Smooth muscle cell of the brain vasculature (primary cell): ENCODE measurements at regions not wholly inside any gene's neighbourhood (a gene's known extent, or its start where the extent isn't known, plus 50 kb on each side); places are given as distances from the start of the nearest gene placed in this dataset.

ENCODE experiments used
- DNase-seq: peaks from one replicate; pipeline ENCODE4 v3.0.0-alpha.2; 2012; ENCODE audit warnings: low read depth, low spot score

DNA sequence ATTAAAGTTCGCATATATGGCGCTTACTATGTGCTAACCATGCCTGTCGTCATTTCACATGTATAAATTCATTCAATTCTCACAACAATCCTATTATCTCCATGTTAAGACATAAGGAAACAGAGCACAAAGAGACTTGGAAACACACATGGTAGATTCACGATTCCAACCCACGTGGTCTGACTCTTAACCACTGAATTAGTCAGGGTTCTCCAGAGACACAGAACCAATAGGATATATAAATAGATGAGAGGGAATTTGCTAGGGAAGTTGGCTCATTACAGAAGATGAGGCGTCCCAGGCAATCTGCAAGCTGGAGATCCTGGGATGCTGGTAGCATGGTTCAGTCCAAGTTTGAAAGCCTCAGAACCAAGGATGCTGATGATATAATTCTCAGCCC, 765.3 kb downstream of the TBL1XR1 start:
- no peak for DNase-seq

GRCh38 chr3:176431038-176431418, 766.3 kb downstream of the TBL1XR1 start:
- no peak for DNase-seq

DNA sequence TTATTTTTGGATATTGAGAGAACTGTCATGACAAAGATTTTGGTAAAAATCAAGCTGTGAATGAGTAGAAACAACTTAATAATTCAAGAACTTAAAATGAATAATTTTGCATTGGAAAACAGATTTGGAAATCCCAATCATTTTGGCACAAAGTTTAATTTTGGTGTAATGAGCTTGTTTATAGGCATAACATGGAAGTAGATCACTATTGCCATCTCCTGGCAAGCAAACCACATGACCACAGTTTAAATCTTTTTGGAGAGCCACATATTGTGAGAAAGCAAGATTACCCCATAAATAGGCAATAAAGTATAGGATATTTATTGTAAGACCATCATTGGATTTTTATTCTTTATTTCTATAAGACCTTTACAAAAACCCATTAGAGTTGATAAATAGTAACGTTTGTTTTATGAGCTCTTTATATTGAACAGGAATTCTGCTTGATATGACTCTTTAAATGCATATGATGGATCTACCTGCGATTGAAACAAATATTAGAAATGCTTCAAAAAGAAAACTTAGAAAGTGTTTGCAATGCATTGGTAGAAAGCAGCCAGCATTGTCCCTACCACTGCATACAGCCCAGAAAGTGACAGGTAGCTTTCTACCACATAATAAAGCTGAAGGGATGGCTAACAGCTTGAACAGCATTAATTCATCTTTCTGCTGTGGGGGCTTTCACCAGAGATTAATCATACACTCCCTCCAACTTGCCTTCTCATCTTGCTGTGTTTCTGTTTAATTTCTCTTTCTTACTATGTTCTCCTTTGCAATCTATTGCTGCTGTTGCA, 766.8 kb downstream of the TBL1XR1 start:
- DNase-seq = no peak

DNA sequence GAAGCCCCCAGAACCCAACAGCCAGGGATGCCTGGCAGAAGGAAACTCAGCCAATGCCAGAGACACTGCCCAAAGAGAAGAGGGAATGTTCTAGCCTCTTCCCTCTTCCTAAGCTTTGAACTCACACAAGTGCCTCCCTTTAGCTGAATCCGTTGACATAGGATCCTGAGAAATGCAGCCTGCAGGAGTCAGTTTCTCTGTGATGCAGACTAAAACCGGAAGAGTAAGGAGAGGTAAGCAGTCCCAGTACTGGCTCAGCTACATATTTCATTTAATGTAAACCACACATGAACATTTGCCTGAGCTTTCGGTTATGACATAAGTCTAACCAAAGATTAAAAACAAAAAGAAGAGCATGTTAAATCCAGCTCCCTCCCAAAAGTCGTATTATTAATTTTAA, 768.7 kb downstream of the TBL1XR1 start:
- no peak for DNase-seq

DNA sequence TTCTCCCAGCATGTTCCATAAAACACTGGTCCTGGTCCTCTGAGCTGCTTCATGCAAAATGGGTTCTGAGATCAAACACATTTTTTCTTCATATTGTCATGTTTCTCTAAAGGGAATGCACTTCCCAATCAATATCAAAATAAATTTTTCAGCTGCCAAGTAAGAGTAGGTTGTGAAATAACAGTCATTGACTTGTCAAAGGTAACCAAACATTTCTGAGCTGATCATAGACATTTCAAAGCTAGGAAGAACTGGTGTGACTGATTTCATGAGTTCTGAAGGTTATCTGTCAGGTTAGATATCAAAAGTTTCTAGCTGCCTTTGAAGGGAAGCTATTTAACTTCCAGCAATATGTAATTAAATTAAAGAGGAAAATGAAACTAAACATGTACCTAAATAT, 770.9 kb downstream of the TBL1XR1 start:
- DNase-seq = no peak

GRCh38 chr3:176416870-176417269, 780.4 kb downstream of the TBL1XR1 start:
- no peak for DNase-seq

GRCh38 chr3:176415661-176416295, 781.5 kb downstream of the TBL1XR1 start:
- DNase-seq = no peak

DNA sequence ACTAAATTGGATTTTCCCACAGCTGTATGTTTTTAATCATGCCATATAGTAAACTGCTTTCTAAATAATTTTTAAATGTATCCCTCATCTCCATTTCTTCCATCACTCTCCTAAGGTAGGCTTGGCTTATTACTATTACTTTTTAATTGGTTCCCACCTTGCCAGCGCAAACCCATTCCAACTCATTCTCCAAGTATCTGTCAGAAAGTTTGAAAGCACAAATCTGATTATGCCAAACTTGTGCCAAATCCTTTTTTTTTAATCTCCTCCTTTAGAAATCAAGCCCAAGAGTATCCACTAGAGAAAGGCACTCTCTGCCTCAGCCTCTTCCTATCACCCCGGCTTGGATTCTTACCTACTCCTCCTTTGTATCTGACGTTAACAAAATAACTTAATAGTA, 784.5 kb downstream of the TBL1XR1 start:
- DNase-seq = no peak

DNA sequence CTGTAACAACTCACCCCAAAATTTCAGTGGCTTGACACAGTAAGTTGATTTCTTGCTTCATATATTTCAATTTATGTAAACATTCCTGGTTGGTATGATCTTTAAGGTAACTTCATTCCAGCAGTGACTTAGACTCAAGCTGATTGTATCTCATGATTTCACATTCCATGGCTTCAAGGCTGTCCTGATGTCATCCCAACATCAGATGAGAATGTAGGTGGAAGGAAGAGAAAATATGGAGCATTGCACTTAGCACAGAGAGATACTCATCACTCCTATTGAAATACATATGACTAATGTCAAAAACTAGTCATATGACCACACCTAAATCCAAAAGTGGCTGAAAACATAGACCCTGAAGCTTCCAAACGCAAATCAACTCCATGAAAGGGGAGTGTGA, 793.8 kb downstream of the TBL1XR1 start:
- no peak for DNase-seq

- no peak for DNase-seq
These were observed 796.1 kb downstream of the TBL1XR1 start for GRCh38 chr3:176401211-176401610.

DNA sequence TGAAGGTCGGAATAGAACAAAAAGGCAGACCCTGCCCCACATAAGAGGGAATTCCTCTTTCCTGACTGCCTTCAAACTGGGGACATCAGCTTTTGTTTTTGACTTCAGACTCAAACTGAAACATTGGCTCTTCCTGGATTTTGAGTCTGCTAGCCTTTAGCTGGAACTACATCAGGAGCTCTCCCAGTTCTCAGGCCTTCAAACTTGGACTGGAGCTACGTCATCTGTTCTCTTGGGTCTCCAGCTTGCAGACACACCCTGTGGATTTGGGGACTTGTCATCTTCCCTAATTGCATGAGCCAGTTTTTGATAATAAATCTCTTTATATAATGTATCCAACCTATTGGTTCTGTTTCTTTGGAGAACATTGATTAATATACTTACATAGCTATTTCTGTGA, 798.1 kb downstream of the TBL1XR1 start:
- no peak for DNase-seq

GRCh38 chr3:176395240-176395639, 802.0 kb downstream of the TBL1XR1 start:
- no peak for DNase-seq

DNA sequence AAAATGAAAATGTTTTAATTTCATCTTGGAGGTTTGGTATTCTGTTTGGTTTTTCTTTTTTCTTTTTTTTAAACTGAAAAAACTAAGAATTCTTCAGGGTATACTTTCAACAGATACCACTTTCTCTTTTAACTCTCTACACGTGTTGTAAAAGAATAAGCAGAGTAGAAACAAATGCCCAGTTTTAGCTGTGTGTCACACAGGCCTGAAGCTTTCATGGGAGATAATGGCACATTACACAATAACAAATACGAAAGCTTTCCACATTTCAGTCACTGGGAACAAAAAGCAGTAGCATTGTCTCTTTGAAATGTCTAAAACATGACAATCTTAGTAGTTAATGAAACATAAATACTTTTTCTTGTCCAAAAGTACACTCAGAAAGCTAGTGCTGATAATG, 818.5 kb downstream of the TBL1XR1 start:
- DNase-seq = no peak

- no peak for DNase-seq
These were observed 820.8 kb downstream of the TBL1XR1 start for GRCh38 chr3:176376531-176376930.

- no peak for DNase-seq
These were observed 821.8 kb downstream of the TBL1XR1 start for GRCh38 chr3:176375519-176375918.

DNA sequence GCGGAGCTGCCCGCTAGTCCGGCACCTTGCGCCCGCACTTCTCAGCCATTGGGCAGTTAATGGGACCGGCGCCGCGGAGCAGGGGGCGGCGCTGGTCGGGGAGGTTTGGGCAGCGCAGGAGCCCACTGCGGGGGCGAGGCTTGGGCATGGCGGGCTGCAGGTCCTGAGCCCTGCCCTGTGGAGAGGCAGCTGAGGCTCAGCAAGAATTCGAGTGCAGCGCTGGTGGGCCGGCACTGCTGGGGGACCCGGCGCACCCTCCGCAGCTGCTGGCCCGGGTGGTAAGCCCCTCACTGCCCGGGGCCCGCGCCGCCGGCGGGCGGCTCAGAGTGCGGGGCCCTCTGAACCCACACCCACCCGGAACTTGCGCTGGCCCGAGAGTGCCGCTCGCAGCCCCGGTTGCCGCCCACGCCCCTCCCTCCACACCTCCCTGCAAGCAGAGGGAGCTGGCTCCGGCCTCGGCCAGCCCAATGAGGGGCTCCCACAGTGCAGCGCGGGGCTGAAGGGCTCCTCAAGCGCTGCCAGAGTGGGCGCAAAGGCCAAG, 835.0 kb downstream of the TBL1XR1 start:
- no peak for DNase-seq

DNA sequence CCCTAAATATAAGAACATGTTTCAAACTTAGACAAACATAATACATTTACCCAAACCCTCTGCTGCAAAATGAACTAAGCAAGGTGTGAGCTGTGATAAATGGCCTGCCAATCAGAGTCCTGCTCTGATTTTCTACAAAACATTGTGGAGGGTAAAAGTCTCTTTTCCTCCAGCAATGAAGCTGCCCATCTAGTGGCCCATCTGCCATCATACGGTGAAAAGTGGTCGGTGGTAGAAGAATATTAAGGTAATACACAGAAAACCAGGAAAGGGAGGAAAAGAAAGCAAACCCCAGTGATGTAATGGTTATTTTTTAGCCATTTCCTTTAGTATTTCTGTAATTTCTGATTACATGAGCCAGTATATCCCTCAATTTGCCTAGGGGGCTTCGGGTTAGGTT, 838.1 kb downstream of the TBL1XR1 start:
- no peak for DNase-seq

- DNase-seq = no peak
These were observed 839.4 kb downstream of the TBL1XR1 start for GRCh38 chr3:176357891-176358290.

DNA sequence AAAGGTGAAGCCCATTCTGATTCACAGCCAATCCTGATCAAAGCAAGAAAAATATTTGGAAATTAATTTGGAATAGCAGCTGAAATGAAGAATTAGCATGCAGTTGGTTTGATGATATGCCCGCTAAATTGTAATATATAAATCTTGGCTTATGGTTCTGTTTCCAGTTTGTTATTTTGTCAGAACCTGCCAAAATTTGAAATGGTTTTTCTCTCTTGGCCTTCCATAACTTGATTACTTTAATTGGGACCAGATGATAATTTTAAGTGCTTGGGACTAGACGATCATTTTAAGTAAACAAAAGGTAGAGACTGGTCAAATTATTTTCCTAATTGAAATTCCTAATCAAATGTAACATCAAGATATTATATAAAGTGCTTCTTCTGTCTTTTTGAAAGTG, 842.4 kb downstream of the TBL1XR1 start:
- no peak for DNase-seq

- DNase-seq = no peak
These were observed 844.5 kb downstream of the TBL1XR1 start for GRCh38 chr3:176352716-176353334.

- DNase-seq = no peak
These were observed 845.9 kb downstream of the TBL1XR1 start for GRCh38 chr3:176351408-176351807.

DNA sequence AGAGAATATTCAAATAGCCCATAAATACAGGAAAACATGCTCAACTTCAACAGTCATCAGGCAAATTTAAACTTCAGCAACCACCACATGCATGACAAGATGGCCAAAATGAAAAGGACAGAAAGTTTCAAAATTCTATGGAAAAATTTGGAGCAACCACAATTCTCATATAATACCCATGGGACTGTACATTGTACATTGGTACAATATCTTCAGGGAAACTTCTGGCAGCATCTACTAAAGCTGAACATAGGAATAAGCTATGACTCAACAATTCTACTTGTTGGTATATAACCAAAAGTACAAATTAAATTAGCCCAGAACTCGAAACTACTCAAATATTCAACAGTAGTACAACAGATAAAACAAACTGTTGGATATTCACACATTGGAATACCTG, 847.6 kb downstream of the TBL1XR1 start:
- no peak for DNase-seq
